ENCODE measurements at regions not wholly inside any gene's neighbourhood (a gene's known extent, or its start where the extent isn't known, plus 50 kb on each side); places are given as distances from the start of the nearest gene placed in this dataset.

- no peak for TF ChIP-seq CTCF (IDR thresholded peaks at IDR 0.05; ENCODE audit: borderline replicate concordance, extremely low read depth, low read length, poor library complexity, severe bottlenecking)
- TF ChIP-seq EZH2 (IDR thresholded peaks at IDR 0.05; ENCODE audit: borderline replicate concordance, low read depth, low read length, severe bottlenecking): no peak
Measured at GRCh38 chr13:105890509-105890908, 645.0 kb downstream of the EFNB2 start.
